ENCODE measurements at regions not wholly inside any gene's neighbourhood (a gene's known extent, or its start where the extent isn't known, plus 50 kb on each side); places are given as distances from the start of the nearest gene placed in this dataset.

- no peak for TF ChIP-seq POLR2A (IDR thresholded peaks at IDR 0.05; ENCODE audit: low read depth, low read length)
- no peak for TF ChIP-seq POLR2AphosphoS5 (IDR thresholded peaks at IDR 0.05; ENCODE audit: low read depth, low read length)
Measured at GRCh38 chr7:120216947-120217346, 56.0 kb upstream of the KCND2 start.

All from GM12892 (cell line).